ACC112 (cell line): ENCODE measurements at regions not wholly inside any gene's neighbourhood (a gene's known extent, or its start where the extent isn't known, plus 50 kb on each side); places are given as distances from the start of the nearest gene placed in this dataset.

ENCODE experiments used
- H2AFZ ChIP-seq: fragments of 200-600 bp; sonication (generic); one replicate; pipeline ENCODE4 v1.6.0; 2017; ENCODE audit warnings: antibody characterized with exemption, low read length; ENCODE audit not compliant: unreplicated experiment
- H3K27ac ChIP-seq: fragments of 200-600 bp; sonication (generic); 2 replicates; pipeline ENCODE4 v1.5.1; 2014; ENCODE audit warnings: low read depth, mild to moderate bottlenecking, antibody characterized with exemption, low read length, moderate library complexity
- H3K27me3 ChIP-seq: fragments of 200-600 bp; sonication (generic); 2 replicates; pipeline ENCODE4 v1.6.1; 2014; ENCODE audit warnings: mild to moderate bottlenecking, antibody characterized with exemption, low read length, moderate library complexity, mixed read lengths; ENCODE audit not compliant: insufficient read depth
- H3K36me3 ChIP-seq: fragments of 200-600 bp; sonication (generic); 2 replicates; pipeline ENCODE4 v1.6.1; 2016; ENCODE audit warnings: mild to moderate bottlenecking, antibody characterized with exemption, low read length, moderate library complexity, mixed read lengths; ENCODE audit not compliant: insufficient read depth
- H3K4me1 ChIP-seq: fragments of 200-600 bp; sonication (generic); one replicate; pipeline ENCODE4 v1.6.1; 2016; ENCODE audit warnings: low read length, mixed read lengths; ENCODE audit not compliant: insufficient read depth, unreplicated experiment, control insufficient read depth
- H3K4me3 ChIP-seq: fragments of 200-600 bp; sonication (generic); 2 replicates; pipeline ENCODE4 v1.5.1; 2014; ENCODE audit warnings: mild to moderate bottlenecking, low read depth, low read length
- H3K79me2 ChIP-seq: fragments of 200-600 bp; sonication (generic); one replicate; pipeline ENCODE4 v1.6.0; 2016; ENCODE audit warnings: low read length; ENCODE audit not compliant: control insufficient read depth, unreplicated experiment, insufficient read depth

DNA sequence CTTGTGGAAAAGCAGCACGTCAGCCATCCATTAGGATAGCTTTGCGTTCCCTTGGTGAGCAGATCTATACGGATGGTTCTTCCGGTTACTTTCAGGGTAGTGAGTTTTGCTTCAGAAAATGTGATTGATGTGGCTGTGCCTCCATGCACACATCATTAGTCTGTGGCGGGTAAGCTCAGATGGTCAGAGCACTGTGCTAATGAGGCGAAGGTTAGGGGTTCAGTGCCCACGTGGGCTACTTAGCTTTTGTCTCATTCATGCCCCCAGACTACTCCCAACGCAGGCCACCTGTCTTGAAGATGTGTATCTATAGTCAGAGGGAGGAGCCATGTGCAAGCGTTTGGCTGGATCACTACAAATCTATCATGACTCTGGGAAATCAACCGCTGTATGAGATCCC is 322.8 kb upstream of the POU3F3 start:
- Histone ChIP-seq H3K36me3 (no peaks in the 10 kb centered on the region), H3K4me3 (no peak overlapping the region), H3K79me2 (no peaks in the 10 kb centered on the region), H3K27me3 (peaks cover 8% of the 10 kb centered on the region), H2AFZ (no peak overlapping the region), H3K27ac (no peak overlapping the region), H3K4me1 (no peaks in the 10 kb centered on the region)

DNA sequence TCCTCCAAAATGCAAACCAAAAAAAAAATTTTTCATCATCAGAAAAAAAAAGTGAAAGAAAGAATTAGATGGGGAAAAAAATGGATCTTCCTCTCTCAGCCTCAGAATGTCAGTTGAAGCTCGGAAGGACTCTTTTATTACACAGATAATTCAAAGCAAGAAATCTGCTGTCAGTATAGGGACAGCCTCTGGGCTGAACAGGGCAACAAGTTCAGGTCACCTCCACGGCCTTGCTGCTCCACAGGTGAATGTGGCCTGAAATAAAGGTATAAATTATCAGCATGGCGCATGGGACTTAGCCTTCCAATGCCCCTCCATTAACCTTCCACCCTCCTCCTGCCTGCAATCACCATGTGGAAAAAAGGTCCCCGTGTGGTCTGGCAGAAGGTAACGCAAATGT is 316.8 kb upstream of the POU3F3 start:
- Histone ChIP-seq H2AFZ (no peak overlapping the region), H3K27ac (no peak overlapping the region), H3K4me3 (no peak overlapping the region), H3K79me2 (no peaks in the 10 kb centered on the region), H3K36me3 (no peaks in the 10 kb centered on the region), H3K27me3 (peaks cover 10% of the 10 kb centered on the region; the same call in 1 of the 2 replicates), H3K4me1 (no peaks in the 10 kb centered on the region)

DNA sequence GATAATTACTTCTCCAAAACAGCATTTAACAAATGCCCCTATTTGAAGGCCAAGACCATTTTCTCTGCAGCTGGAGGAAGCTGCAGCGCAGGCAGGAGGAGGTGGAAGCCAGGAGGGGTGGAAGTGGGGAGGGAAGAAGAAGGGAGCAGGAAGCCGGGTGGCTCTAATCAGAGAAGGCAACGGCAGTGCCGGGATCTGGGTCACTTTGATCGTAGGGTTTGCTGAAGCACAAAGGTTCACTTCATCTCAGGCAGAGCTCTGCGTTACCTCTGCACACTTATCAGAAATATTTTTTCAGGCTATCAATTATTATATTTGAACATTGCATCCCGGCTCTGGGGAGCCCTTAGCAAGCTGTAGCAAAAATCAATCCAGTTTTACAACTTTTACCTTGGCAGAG is 315.8 kb upstream of the POU3F3 start:
- Histone ChIP-seq H3K27me3 (peaks cover 10% of the 10 kb centered on the region; the same call in 1 of the 2 replicates), H3K36me3 (no peaks in the 10 kb centered on the region), H2AFZ (no peak overlapping the region), H3K4me1 (no peaks in the 10 kb centered on the region), H3K27ac (no peak overlapping the region), H3K4me3 (no peak overlapping the region), H3K79me2 (no peaks in the 10 kb centered on the region)

DNA sequence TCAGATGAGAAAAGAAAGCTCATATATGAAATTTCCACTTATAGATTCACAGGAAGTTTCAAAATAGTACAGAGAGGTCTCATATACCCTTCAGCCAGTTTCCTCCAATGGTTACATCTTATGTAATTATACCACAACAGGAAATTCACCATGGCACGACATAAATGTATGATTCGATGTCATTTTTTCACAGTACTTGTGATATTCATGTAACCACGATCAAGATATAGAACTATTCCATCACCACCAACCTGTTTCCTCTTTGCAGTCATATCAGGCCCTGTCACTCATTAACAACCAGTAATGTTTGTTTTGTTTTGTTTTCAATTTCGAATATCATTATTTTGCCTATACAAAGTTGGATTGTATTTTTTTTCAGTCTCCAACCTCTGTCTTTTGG is 314.3 kb upstream of the POU3F3 start:
- Histone ChIP-seq H3K4me3 (no peak overlapping the region), H2AFZ (no peak overlapping the region), H3K27ac (no peak overlapping the region), H3K4me1 (no peaks in the 10 kb centered on the region), H3K36me3 (no peaks in the 10 kb centered on the region), H3K27me3 (peaks cover 10% of the 10 kb centered on the region; the same call in 1 of the 2 replicates), H3K79me2 (no peaks in the 10 kb centered on the region)

DNA sequence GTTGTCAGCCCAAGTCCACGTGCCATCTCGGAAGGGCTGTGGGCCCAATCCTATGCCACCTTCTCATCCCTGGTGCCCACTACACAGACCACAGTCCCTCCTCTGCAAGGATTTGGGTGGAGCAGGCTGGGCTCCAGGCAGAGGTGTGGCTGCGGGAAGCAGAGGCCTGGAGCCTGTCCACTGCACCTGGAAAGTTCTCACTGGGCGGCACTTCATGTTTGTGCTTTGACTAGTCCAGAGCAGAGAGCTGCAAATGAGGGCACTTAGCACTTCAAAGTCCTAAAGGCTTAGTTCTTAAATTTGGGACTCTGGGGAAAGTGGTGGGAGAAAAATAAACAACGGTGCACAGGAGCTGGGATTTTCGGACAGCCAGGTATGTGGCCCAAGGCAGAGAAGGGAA is 308.9 kb upstream of the POU3F3 start:
- H3K4me3 ChIP-seq, result no peak overlapping the region
- H3K79me2 ChIP-seq, result no peaks in the 10 kb centered on the region
- H2AFZ ChIP-seq, result no peak overlapping the region
- no peaks in the 10 kb centered on the region for H3K36me3 ChIP-seq
- no peaks in the 10 kb centered on the region for H3K4me1 ChIP-seq
- H3K27ac ChIP-seq, result no peak overlapping the region
- no peaks in the 10 kb centered on the region for H3K27me3 ChIP-seq

DNA sequence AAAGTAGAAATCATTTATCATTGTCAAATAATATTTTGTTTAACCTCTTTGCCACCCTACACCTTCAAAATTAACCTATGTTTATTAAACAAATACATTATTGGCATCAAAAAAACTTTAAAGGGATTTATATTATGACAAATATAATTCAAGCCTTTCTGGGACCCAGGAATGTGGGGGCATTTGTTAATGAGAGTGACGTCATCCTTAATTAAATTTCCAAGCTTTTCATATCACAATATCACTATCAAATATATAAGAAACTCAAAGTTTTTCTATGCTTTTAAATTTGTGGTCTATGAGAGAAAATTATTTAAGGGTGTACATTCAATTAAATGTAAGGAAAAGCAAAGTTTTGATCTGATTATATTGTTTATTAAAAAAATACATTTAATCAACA is 307.4 kb upstream of the POU3F3 start:
- Histone ChIP-seq H2AFZ (no peak overlapping the region), H3K79me2 (no peaks in the 10 kb centered on the region), H3K4me3 (no peak overlapping the region), H3K36me3 (no peaks in the 10 kb centered on the region), H3K4me1 (no peaks in the 10 kb centered on the region), H3K27ac (no peak overlapping the region), H3K27me3 (no peaks in the 10 kb centered on the region)

DNA sequence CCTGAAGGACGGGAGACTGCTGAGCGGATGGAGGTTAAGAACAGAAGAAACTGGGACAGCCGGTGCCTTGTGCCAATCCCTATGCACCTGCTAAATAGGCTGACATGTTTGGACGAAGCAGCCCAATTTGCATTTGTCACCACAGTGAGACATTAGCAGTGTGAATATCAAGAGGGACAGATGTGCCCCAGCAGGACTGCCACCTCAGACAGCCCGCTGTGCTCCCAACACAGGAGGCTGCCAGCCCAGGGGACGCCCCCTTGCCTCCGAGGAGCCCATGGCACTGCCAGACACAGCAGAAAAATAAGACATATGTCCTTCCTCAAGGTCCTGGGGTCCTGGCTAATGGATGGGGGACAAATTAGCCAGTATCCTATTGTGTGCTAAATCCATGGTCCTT is 306.7 kb upstream of the POU3F3 start:
- Histone ChIP-seq H3K4me3 (no peak overlapping the region), H3K79me2 (no peaks in the 10 kb centered on the region), H3K4me1 (no peaks in the 10 kb centered on the region), H3K27ac (no peak overlapping the region), H3K27me3 (no peaks in the 10 kb centered on the region), H3K36me3 (no peaks in the 10 kb centered on the region), H2AFZ (no peak overlapping the region)

DNA sequence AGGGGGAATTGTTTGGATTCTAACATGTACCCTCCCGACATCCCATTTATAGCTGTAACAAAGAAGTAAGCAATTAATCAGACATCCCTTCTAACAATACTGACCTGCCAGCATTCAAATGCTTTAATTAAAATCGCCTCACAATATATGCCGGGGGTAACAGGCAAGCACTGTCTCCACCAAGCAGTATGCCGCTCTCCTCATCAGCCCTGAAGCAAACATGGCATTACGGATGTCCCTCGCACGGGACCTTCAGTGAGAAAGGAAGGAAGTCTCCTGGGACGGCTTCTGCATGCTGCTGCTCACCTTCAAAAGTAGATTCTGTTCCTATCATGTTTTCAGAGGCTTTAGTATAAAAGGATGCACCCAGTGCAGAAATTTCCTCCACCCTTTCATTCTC is 292.7 kb upstream of the POU3F3 start:
- no peak overlapping the region for H3K4me3 ChIP-seq
- H2AFZ ChIP-seq, result no peak overlapping the region
- no peaks in the 10 kb centered on the region for H3K79me2 ChIP-seq
- H3K36me3 ChIP-seq, result no peaks in the 10 kb centered on the region
- H3K4me1 ChIP-seq, result no peaks in the 10 kb centered on the region
- no peak overlapping the region for H3K27ac ChIP-seq
- H3K27me3 ChIP-seq, result peaks cover 25% of the 10 kb centered on the region; the same call in 1 of the 2 replicates

DNA sequence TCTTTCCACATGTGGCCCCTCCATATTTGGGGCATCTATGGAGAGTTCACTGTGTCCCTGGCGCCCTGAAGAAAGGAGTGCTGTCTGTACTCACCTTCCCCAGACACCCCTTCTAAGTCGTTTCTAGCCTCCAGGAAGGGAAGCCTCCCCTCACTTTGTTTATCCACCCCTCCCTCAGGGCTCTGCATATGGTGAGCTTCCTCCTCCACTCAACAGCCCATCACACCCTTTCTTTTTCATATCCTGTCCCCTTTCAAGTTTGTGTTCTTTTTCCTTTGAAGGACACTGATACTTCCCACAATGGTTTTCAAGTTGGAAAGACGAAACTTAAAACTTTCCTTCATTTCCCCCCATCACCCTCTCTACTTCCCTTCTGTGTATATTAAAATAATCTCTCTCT is 291.4 kb upstream of the POU3F3 start:
- no peak overlapping the region for H2AFZ ChIP-seq
- H3K27ac ChIP-seq, result no peak overlapping the region
- no peaks in the 10 kb centered on the region for H3K79me2 ChIP-seq
- H3K27me3 ChIP-seq, result peaks cover 25% of the 10 kb centered on the region; the same call in 1 of the 2 replicates
- no peaks in the 10 kb centered on the region for H3K4me1 ChIP-seq
- H3K36me3 ChIP-seq, result no peaks in the 10 kb centered on the region
- H3K4me3 ChIP-seq, result no peak overlapping the region

DNA sequence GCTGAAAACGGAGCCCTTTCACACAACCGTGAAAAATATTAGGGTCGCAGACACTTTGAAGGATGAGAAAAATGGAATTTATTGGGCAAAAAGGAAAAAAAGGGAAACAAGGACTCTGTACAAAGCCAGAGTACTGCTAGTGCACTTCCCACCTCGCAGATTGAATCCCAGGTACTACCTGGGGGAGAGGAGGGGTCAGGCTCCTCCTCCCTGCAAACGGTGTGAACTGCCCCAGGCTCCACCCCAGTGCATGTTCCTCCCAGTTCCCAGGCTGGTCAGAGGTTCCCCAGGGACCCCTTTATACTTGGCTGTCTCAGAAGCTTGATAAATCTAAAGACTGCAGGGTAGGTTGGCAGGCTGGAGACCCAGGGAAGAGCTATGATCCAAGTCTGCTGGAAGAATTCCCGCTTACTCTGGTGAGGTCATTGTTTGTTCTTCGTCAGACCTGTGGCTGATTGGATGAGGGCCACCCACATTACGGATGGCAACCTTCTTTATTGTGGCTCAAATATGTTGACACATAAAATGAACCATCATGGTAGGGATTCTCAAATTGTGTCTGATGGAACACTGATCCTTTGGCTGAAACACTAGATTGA is 290.4 kb upstream of the POU3F3 start:
- Histone ChIP-seq H3K36me3 (no peaks in the 10 kb centered on the region), H3K27ac (no peak overlapping the region), H3K4me1 (no peaks in the 10 kb centered on the region), H3K4me3 (no peak overlapping the region), H2AFZ (no peak overlapping the region), H3K79me2 (no peaks in the 10 kb centered on the region), H3K27me3 (peaks cover 25% of the 10 kb centered on the region; the same call in 1 of the 2 replicates)

DNA sequence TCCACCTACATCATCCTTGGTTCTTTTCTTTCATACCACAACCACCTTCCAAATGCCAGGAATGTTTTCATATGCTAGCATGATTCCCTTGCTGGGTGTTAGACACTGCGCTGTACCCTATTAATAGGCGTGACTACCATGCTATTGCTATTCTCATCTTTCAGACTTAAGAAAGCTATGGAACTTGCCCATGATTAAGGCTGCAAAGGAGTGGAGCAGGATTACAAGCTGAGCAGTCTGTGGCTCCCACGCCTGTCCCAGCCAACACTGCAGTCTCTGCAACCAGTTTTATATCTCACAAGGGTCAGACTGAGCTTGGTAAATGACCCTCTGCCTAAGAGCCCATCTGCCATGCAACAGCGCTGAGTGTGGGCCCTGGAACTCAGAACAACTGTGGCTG is 285.7 kb upstream of the POU3F3 start:
- Histone ChIP-seq H3K4me3 (no peak overlapping the region), H3K4me1 (no peaks in the 10 kb centered on the region), H3K79me2 (no peaks in the 10 kb centered on the region), H3K36me3 (no peaks in the 10 kb centered on the region), H2AFZ (no peak overlapping the region), H3K27me3 (peaks cover 2% of the 10 kb centered on the region; the same call in 1 of the 2 replicates), H3K27ac (no peak overlapping the region)
